ENCODE measurements at regions not wholly inside any gene's neighbourhood (a gene's known extent, or its start where the extent isn't known, plus 50 kb on each side); places are given as distances from the start of the nearest gene placed in this dataset.
"Not testable (repeated sequence)": the region's sequence is repeated elsewhere in the genome, so short reads cannot be mapped to it uniquely, and the experiment has no call there.

- no TSS peak for BruUV-seq (replicated peaks)
- H3K4me1 Mint-ChIP-seq (ENCODE audit: low read depth, unreplicated experiment): no peaks in the 10 kb centered on the region
- H3K4me3 Mint-ChIP-seq (ENCODE audit: unreplicated experiment): no peak overlapping the region
- Histone ChIP-seq H3K36me3 (ENCODE audit: control insufficient read depth, insufficient read depth, low read length) (no peaks in the 10 kb centered on the region), H3K4me1 (no peaks in the 10 kb centered on the region), H3K27me3 (replicated peaks; ENCODE audit: control insufficient read depth, insufficient read depth, low read length) (no peaks in the 10 kb centered on the region), H3K4me3 (ENCODE audit: low read depth, low read length) (no peak overlapping the region), H3K9me3 (no peaks in the 10 kb centered on the region)
- H3K27ac Mint-ChIP-seq (ENCODE audit: unreplicated experiment): no peak overlapping the region
- no peaks in the 10 kb centered on the region for H3K36me3 Mint-ChIP-seq (ENCODE audit: insufficient read depth, unreplicated experiment)
- intact Hi-C loops (cut with micrococcal nuclease; ENCODE audit: unreplicated experiment): no loop called here
- TF ChIP-seq CTCF (IDR thresholded peaks at IDR 0.05; ENCODE audit: insufficient read depth in 1 of 2, low read depth in 1 of 2, low read length in 1 of 2, severe bottlenecking in 1 of 2, unreplicated experiment in 1 of 2): no peak
- ChIA-PET POLR2A (no interaction called here), CTCF (no interaction called here)
- DNase-seq: no peak
- no peaks in the 10 kb centered on the region for H3K9me3 Mint-ChIP-seq (ENCODE audit: unreplicated experiment)
- H3K27me3 Mint-ChIP-seq (ENCODE audit: insufficient read depth, unreplicated experiment): no peaks in the 10 kb centered on the region
Measured at GRCh38 chr20:26324177-26324576, 627.5 kb upstream of the ZNF337 start.

- no peaks in the 10 kb centered on the region for H3K27me3 Mint-ChIP-seq (ENCODE audit: insufficient read depth, unreplicated experiment)
- no peaks in the 10 kb centered on the region for H3K9me3 Mint-ChIP-seq (ENCODE audit: unreplicated experiment)
- Histone ChIP-seq H3K27me3 (replicated peaks; ENCODE audit: control insufficient read depth, insufficient read depth, low read length) (no peaks in the 10 kb centered on the region), H3K4me1 (no peaks in the 10 kb centered on the region), H3K9me3 (no peaks in the 10 kb centered on the region), H3K4me3 (ENCODE audit: low read depth, low read length) (no peak overlapping the region), H3K36me3 (ENCODE audit: control insufficient read depth, insufficient read depth, low read length) (no peaks in the 10 kb centered on the region)
- intact Hi-C loops (cut with micrococcal nuclease; ENCODE audit: unreplicated experiment): no loop called here
- no peak overlapping the region for H3K4me3 Mint-ChIP-seq (ENCODE audit: unreplicated experiment)
- H3K27ac Mint-ChIP-seq (ENCODE audit: unreplicated experiment): no peak overlapping the region
- BruUV-seq (replicated peaks): no TSS peak
- no peak for TF ChIP-seq CTCF (IDR thresholded peaks at IDR 0.05; ENCODE audit: insufficient read depth in 1 of 2, low read depth in 1 of 2, low read length in 1 of 2, severe bottlenecking in 1 of 2, unreplicated experiment in 1 of 2)
- POLR2A ChIA-PET: no interaction called here
- no peak for DNase-seq
- H3K4me1 Mint-ChIP-seq (ENCODE audit: low read depth, unreplicated experiment): no peaks in the 10 kb centered on the region
- CTCF ChIA-PET: no interaction called here
- H3K36me3 Mint-ChIP-seq (ENCODE audit: insufficient read depth, unreplicated experiment): no peaks in the 10 kb centered on the region
Measured at GRCh38 chr20:26315054-26315453, 618.4 kb upstream of the ZNF337 start.

GRCh38 chr20:26309720-26310119, 613.1 kb upstream of the ZNF337 start:
- not testable (repeated sequence) for BruUV-seq (replicated peaks)

GRCh38 chr20:26308961-26309360, 612.3 kb upstream of the ZNF337 start:
- DNase-seq: no peak
- H3K4me1 ChIP-seq: no peaks in the 10 kb centered on the region
- Mint-ChIP-seq H3K4me1 (ENCODE audit: low read depth, unreplicated experiment) (no peaks in the 10 kb centered on the region), H3K36me3 (ENCODE audit: insufficient read depth, unreplicated experiment) (no peaks in the 10 kb centered on the region), H3K4me3 (ENCODE audit: unreplicated experiment) (no peak overlapping the region), H3K27ac (ENCODE audit: unreplicated experiment) (no peak overlapping the region), H3K27me3 (ENCODE audit: insufficient read depth, unreplicated experiment) (no peaks in the 10 kb centered on the region), H3K9me3 (ENCODE audit: unreplicated experiment) (no peaks in the 10 kb centered on the region)
- intact Hi-C loops (cut with micrococcal nuclease; ENCODE audit: unreplicated experiment): no loop called here
- no peak overlapping the region for H3K4me3 ChIP-seq (ENCODE audit: low read depth, low read length)
- H3K36me3 ChIP-seq (ENCODE audit: control insufficient read depth, insufficient read depth, low read length): no peaks in the 10 kb centered on the region
- no peaks in the 10 kb centered on the region for H3K27me3 ChIP-seq (replicated peaks; ENCODE audit: control insufficient read depth, insufficient read depth, low read length)
- POLR2A ChIA-PET: no interaction called here
- BruUV-seq (replicated peaks): no TSS peak
- H3K9me3 ChIP-seq: no peaks in the 10 kb centered on the region
- CTCF ChIA-PET: no interaction called here
- TF ChIP-seq CTCF (IDR thresholded peaks at IDR 0.05; ENCODE audit: insufficient read depth in 1 of 2, low read depth in 1 of 2, low read length in 1 of 2, severe bottlenecking in 1 of 2, unreplicated experiment in 1 of 2): no peak

More at GRCh38 chr20:26309720-26310119, 613.1 kb upstream of the ZNF337 start:
- DNase-seq; H3K9me3 Mint-ChIP-seq (ENCODE audit: unreplicated experiment); H3K4me1 Mint-ChIP-seq (ENCODE audit: low read depth, unreplicated experiment); H3K36me3 ChIP-seq (ENCODE audit: control insufficient read depth, insufficient read depth, low read length); intact Hi-C loops (cut with micrococcal nuclease; ENCODE audit: unreplicated experiment); CTCF ChIA-PET; POLR2A ChIA-PET; H3K4me3 ChIP-seq (ENCODE audit: low read depth, low read length); H3K27ac Mint-ChIP-seq (ENCODE audit: unreplicated experiment); H3K4me1 ChIP-seq; H3K27me3 Mint-ChIP-seq (ENCODE audit: insufficient read depth, unreplicated experiment); H3K4me3 Mint-ChIP-seq (ENCODE audit: unreplicated experiment); H3K9me3 ChIP-seq; H3K27me3 ChIP-seq (replicated peaks; ENCODE audit: control insufficient read depth, insufficient read depth, low read length); H3K36me3 Mint-ChIP-seq (ENCODE audit: insufficient read depth, unreplicated experiment): not testable (repeated sequence)
